ENCODE measurements at regions not wholly inside any gene's neighbourhood (a gene's known extent, or its start where the extent isn't known, plus 50 kb on each side); places are given as distances from the start of the nearest gene placed in this dataset.

GRCh38 chr4:54942721-54943120, 182.7 kb downstream of the KDR start:
- no peak overlapping the region for H3K27ac Mint-ChIP-seq (ENCODE audit: unreplicated experiment)
- H3K36me3 Mint-ChIP-seq (ENCODE audit: low read depth) = no peaks in the 10 kb centered on the region
- DNase-seq (ENCODE audit: low read depth, low spot score) = no peak
- H3K27me3 Mint-ChIP-seq (ENCODE audit: low read depth) = no peaks in the 10 kb centered on the region
- H3K4me1 Mint-ChIP-seq = peaks cover 16% of the 10 kb centered on the region
- H3K9me3 Mint-ChIP-seq = no peaks in the 10 kb centered on the region
- TF ChIP-seq CTCF (conservative IDR thresholded peaks at IDR 0.05) = no peak
- H3K4me3 Mint-ChIP-seq = no peak overlapping the region

GRCh38 chr4:54941994-54942552, 183.3 kb downstream of the KDR start:
- no peaks in the 10 kb centered on the region for H3K9me3 Mint-ChIP-seq
- DNase-seq (ENCODE audit: low read depth, low spot score) = no peak
- peaks cover 16% of the 10 kb centered on the region for H3K4me1 Mint-ChIP-seq
- H3K27ac Mint-ChIP-seq (ENCODE audit: unreplicated experiment) = no peak overlapping the region
- no peak overlapping the region for H3K4me3 Mint-ChIP-seq
- TF ChIP-seq CTCF (conservative IDR thresholded peaks at IDR 0.05) = no peak
- H3K36me3 Mint-ChIP-seq (ENCODE audit: low read depth) = no peaks in the 10 kb centered on the region
- H3K27me3 Mint-ChIP-seq (ENCODE audit: low read depth) = no peaks in the 10 kb centered on the region

DNA sequence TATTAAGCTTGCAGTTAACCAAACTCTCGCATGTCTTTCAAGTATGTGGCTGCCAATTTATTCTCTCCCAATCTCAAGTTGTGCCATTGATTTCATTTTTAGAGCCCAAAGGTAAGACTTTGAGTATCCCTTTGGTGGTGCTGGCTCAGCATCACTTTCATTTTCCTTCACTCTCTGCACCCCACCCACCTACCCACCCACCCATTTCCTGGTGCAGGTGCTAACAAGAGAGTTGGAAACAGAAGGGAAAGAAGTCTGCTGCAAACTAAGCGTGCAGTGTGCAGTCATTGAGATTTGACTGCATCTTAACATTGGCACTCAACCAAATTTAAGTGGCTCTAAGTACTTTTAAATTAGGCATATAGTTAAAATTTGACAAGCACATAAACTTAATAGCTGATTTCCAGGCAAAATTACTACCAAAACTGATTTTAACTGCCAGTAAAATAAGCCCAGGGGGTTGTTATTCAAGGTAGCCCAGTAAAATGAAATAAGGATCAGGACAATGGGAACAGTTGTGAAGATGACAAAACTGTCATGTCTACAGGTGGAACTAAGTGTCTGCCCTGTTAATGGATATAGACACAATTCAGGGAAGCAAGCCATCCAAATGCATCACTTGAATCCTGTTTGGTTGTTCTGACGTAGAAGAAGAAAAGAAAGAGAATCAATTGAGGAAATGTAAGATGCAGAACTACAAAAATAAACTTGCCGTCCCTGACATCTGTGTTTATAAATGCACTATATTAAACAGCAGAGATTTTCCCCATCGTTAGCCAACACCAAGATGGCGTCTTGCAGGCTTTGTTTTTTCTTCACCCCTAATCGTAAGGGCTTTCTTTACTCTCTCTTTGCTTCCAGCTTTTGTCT, 184.2 kb downstream of the KDR start:
- Mint-ChIP-seq H3K9me3 (no peaks in the 10 kb centered on the region), H3K27me3 (ENCODE audit: low read depth) (no peaks in the 10 kb centered on the region), H3K36me3 (ENCODE audit: low read depth) (no peaks in the 10 kb centered on the region), H3K4me3 (no peak overlapping the region), H3K4me1 (peaks cover 16% of the 10 kb centered on the region), H3K27ac (ENCODE audit: unreplicated experiment) (no peak overlapping the region)
- no peak for TF ChIP-seq CTCF (conservative IDR thresholded peaks at IDR 0.05)
- no peak for DNase-seq (ENCODE audit: low read depth, low spot score)

GRCh38 chr4:54937501-54937900, 187.9 kb downstream of the KDR start:
- Mint-ChIP-seq H3K4me3 (no peak overlapping the region), H3K9me3 (no peaks in the 10 kb centered on the region), H3K27me3 (ENCODE audit: low read depth) (no peaks in the 10 kb centered on the region), H3K36me3 (ENCODE audit: low read depth) (no peaks in the 10 kb centered on the region), H3K4me1 (no peaks in the 10 kb centered on the region), H3K27ac (ENCODE audit: unreplicated experiment) (no peak overlapping the region)
- TF ChIP-seq CTCF (conservative IDR thresholded peaks at IDR 0.05) = no peak
- DNase-seq (ENCODE audit: low read depth, low spot score) = no peak

DNA sequence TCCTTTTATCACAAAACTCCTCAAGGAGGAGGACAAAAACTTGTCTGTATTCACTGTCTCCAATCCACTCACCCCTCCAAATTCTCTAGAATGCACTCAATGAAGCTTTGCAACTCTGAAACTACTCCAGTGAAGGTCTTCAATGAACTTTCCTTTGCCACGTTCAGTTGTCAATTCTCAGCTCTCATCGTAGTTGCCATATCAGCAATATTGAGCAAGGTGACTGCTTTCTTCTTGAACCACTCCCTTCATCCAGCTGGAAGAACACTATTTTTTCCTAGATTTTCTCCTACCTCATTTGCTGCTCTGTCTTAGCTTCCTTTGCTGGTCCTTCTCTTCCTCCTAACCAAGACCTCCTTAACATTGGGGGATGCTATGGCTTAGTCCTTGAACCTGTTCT, 191.8 kb downstream of the KDR start:
- TF ChIP-seq CTCF (conservative IDR thresholded peaks at IDR 0.05) = no peak
- H3K4me1 Mint-ChIP-seq = no peaks in the 10 kb centered on the region
- no peaks in the 10 kb centered on the region for H3K27me3 Mint-ChIP-seq (ENCODE audit: low read depth)
- H3K9me3 Mint-ChIP-seq = no peaks in the 10 kb centered on the region
- H3K27ac Mint-ChIP-seq (ENCODE audit: unreplicated experiment) = no peak overlapping the region
- DNase-seq (ENCODE audit: low read depth, low spot score) = no peak
- H3K36me3 Mint-ChIP-seq (ENCODE audit: low read depth) = no peaks in the 10 kb centered on the region
- no peak overlapping the region for H3K4me3 Mint-ChIP-seq

All from neural crest cell (in vitro differentiated cells).